ENCODE measurements at regions not wholly inside any gene's neighbourhood (a gene's known extent, or its start where the extent isn't known, plus 50 kb on each side); places are given as distances from the start of the nearest gene placed in this dataset.

DNA sequence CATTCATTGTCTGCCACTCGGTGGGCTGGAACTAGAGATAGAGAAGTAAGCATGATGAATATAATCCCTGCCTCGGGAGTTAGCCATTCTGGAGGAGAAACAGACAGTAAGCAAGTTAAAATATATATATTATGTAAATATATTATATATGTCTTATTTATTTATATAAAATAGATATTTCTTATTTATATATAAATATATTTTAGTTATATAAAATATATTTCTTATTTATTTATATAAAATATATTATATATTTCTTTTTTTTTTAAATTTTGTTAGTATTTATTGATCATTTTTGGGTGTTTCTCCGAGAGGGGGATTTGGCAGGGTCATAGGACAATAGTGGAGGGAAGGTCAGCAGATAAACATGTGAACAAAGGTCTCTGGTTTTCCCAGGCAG, 78.1 kb upstream of the TBX5 start:
- TF ChIP-seq POLR2A (IDR thresholded peaks at IDR 0.05; ENCODE audit: low read depth, low read length) (no peak), PAX5 (IDR thresholded peaks at IDR 0.05; ENCODE audit: insufficient read depth, low read length, severe bottlenecking) (no peak), POLR2AphosphoS5 (IDR thresholded peaks at IDR 0.05; ENCODE audit: low read depth, low read length) (no peak)

Data from GM12891 (cell line).